ENCODE measurements at regions not wholly inside any gene's neighbourhood (a gene's known extent, or its start where the extent isn't known, plus 50 kb on each side); places are given as distances from the start of the nearest gene placed in this dataset.

GRCh38 chr4:18914182-18914581, 892.6 kb upstream of the LCORL start:
- intact Hi-C loops (cut with micrococcal nuclease), result no loop called here

GRCh38 chr4:18894928-18895327, 873.4 kb upstream of the LCORL start:
- Mint-ChIP-seq H3K36me3 (ENCODE audit: low read depth) (no peaks in the 10 kb centered on the region), H3K27me3 (no peaks in the 10 kb centered on the region), H3K9me3 (peaks cover 8% of the 10 kb centered on the region)

More at GRCh38 chr4:18914182-18914581, 892.6 kb upstream of the LCORL start:
- Mint-ChIP-seq H3K27me3 (no peaks in the 10 kb centered on the region), H3K27ac (no peak overlapping the region), H3K4me1 (ENCODE audit: low read depth) (no peaks in the 10 kb centered on the region), H3K4me3 (no peak overlapping the region), H3K9me3 (peaks cover 40% of the 10 kb centered on the region), H3K36me3 (ENCODE audit: low read depth) (no peaks in the 10 kb centered on the region)

GRCh38 chr4:18882468-18882867, 860.9 kb upstream of the LCORL start:
- no peak overlapping the region for H3K4me3 Mint-ChIP-seq
- H3K27ac Mint-ChIP-seq, result no peak overlapping the region
- H3K27me3 Mint-ChIP-seq, result no peaks in the 10 kb centered on the region
- no peaks in the 10 kb centered on the region for H3K4me1 Mint-ChIP-seq (ENCODE audit: low read depth)
- peaks cover 24% of the 10 kb centered on the region for H3K9me3 Mint-ChIP-seq
- intact Hi-C loops (cut with micrococcal nuclease), result no loop called here
- no peaks in the 10 kb centered on the region for H3K36me3 Mint-ChIP-seq (ENCODE audit: low read depth)

More at GRCh38 chr4:18894928-18895327, 873.4 kb upstream of the LCORL start:
- Mint-ChIP-seq H3K4me3 (no peak overlapping the region), H3K4me1 (ENCODE audit: low read depth) (no peaks in the 10 kb centered on the region), H3K27ac (no peak overlapping the region)
- intact Hi-C loops (cut with micrococcal nuclease), result no loop called here

GRCh38 chr4:18881556-18881955, 860.0 kb upstream of the LCORL start:
- no peaks in the 10 kb centered on the region for H3K4me1 Mint-ChIP-seq (ENCODE audit: low read depth)
- H3K27me3 Mint-ChIP-seq, result no peaks in the 10 kb centered on the region
- intact Hi-C loops (cut with micrococcal nuclease), result no loop called here
- peaks cover 24% of the 10 kb centered on the region for H3K9me3 Mint-ChIP-seq
- H3K27ac Mint-ChIP-seq, result no peak overlapping the region
- no peak overlapping the region for H3K4me3 Mint-ChIP-seq
- no peaks in the 10 kb centered on the region for H3K36me3 Mint-ChIP-seq (ENCODE audit: low read depth)

- H3K9me3 Mint-ChIP-seq, result peaks cover 25% of the 10 kb centered on the region
- intact Hi-C loops (cut with micrococcal nuclease), result no loop called here
- no peaks in the 10 kb centered on the region for H3K27me3 Mint-ChIP-seq
- no peaks in the 10 kb centered on the region for H3K36me3 Mint-ChIP-seq (ENCODE audit: low read depth)
- no peaks in the 10 kb centered on the region for H3K4me1 Mint-ChIP-seq (ENCODE audit: low read depth)
- H3K27ac Mint-ChIP-seq, result no peak overlapping the region
- no peak overlapping the region for H3K4me3 Mint-ChIP-seq
Observed at GRCh38 chr4:18880871-18881270, 859.3 kb upstream of the LCORL start.

GRCh38 chr4:18878561-18878960, 857.0 kb upstream of the LCORL start:
- H3K9me3 Mint-ChIP-seq, result peaks cover 41% of the 10 kb centered on the region
- H3K27me3 Mint-ChIP-seq, result no peaks in the 10 kb centered on the region
- intact Hi-C loops (cut with micrococcal nuclease), result no loop called here
- H3K36me3 Mint-ChIP-seq (ENCODE audit: low read depth), result no peaks in the 10 kb centered on the region
- H3K27ac Mint-ChIP-seq, result no peak overlapping the region
- H3K4me1 Mint-ChIP-seq (ENCODE audit: low read depth), result no peaks in the 10 kb centered on the region
- H3K4me3 Mint-ChIP-seq, result no peak overlapping the region

GRCh38 chr4:18869166-18869565, 847.6 kb upstream of the LCORL start:
- Mint-ChIP-seq H3K36me3 (ENCODE audit: low read depth) (no peaks in the 10 kb centered on the region), H3K4me3 (no peak overlapping the region), H3K27ac (no peak overlapping the region), H3K27me3 (no peaks in the 10 kb centered on the region), H3K9me3 (peaks cover 15% of the 10 kb centered on the region), H3K4me1 (ENCODE audit: low read depth) (no peaks in the 10 kb centered on the region)
- intact Hi-C loops (cut with micrococcal nuclease), result no loop called here

- Mint-ChIP-seq H3K4me3 (no peak overlapping the region), H3K27ac (no peak overlapping the region), H3K4me1 (ENCODE audit: low read depth) (no peaks in the 10 kb centered on the region), H3K27me3 (no peaks in the 10 kb centered on the region), H3K36me3 (ENCODE audit: low read depth) (no peaks in the 10 kb centered on the region), H3K9me3 (peaks cover 9% of the 10 kb centered on the region)
- intact Hi-C loops (cut with micrococcal nuclease), result no loop called here
Observed at GRCh38 chr4:18860836-18861530, 839.4 kb upstream of the LCORL start.

GRCh38 chr4:18859468-18859867, 837.9 kb upstream of the LCORL start:
- Mint-ChIP-seq H3K27ac (no peak overlapping the region), H3K27me3 (no peaks in the 10 kb centered on the region), H3K4me1 (ENCODE audit: low read depth) (no peaks in the 10 kb centered on the region), H3K36me3 (ENCODE audit: low read depth) (no peaks in the 10 kb centered on the region), H3K4me3 (no peak overlapping the region), H3K9me3 (peaks cover 9% of the 10 kb centered on the region)
- intact Hi-C loops (cut with micrococcal nuclease), result no loop called here

GRCh38 chr4:18858229-18858922, 836.8 kb upstream of the LCORL start:
- Mint-ChIP-seq H3K9me3 (peaks cover 4% of the 10 kb centered on the region), H3K27ac (no peak overlapping the region), H3K27me3 (no peaks in the 10 kb centered on the region), H3K4me1 (ENCODE audit: low read depth) (no peaks in the 10 kb centered on the region), H3K36me3 (ENCODE audit: low read depth) (no peaks in the 10 kb centered on the region), H3K4me3 (no peak overlapping the region)
- intact Hi-C loops (cut with micrococcal nuclease), result no loop called here

- Mint-ChIP-seq H3K27ac (no peak overlapping the region), H3K4me1 (ENCODE audit: low read depth) (no peaks in the 10 kb centered on the region), H3K4me3 (no peak overlapping the region), H3K9me3 (peaks cover 27% of the 10 kb centered on the region), H3K27me3 (no peaks in the 10 kb centered on the region), H3K36me3 (ENCODE audit: low read depth) (no peaks in the 10 kb centered on the region)
- intact Hi-C loops (cut with micrococcal nuclease), result no loop called here
Observed at GRCh38 chr4:18850867-18851266, 829.3 kb upstream of the LCORL start.

- intact Hi-C loops (cut with micrococcal nuclease), result no loop called here
- peaks cover 43% of the 10 kb centered on the region for H3K9me3 Mint-ChIP-seq
- H3K4me1 Mint-ChIP-seq (ENCODE audit: low read depth), result no peaks in the 10 kb centered on the region
- H3K4me3 Mint-ChIP-seq, result no peak overlapping the region
- no peak overlapping the region for H3K27ac Mint-ChIP-seq
- H3K27me3 Mint-ChIP-seq, result no peaks in the 10 kb centered on the region
- no peaks in the 10 kb centered on the region for H3K36me3 Mint-ChIP-seq (ENCODE audit: low read depth)
Observed at GRCh38 chr4:18847249-18847890, 825.8 kb upstream of the LCORL start.

- Mint-ChIP-seq H3K27me3 (no peaks in the 10 kb centered on the region), H3K4me3 (no peak overlapping the region), H3K4me1 (ENCODE audit: low read depth) (no peaks in the 10 kb centered on the region), H3K36me3 (ENCODE audit: low read depth) (no peaks in the 10 kb centered on the region), H3K9me3 (peaks cover 53% of the 10 kb centered on the region), H3K27ac (no peak overlapping the region)
- intact Hi-C loops (cut with micrococcal nuclease), result no loop called here
Observed at GRCh38 chr4:18846313-18846712, 824.8 kb upstream of the LCORL start.

- Mint-ChIP-seq H3K27ac (no peak overlapping the region), H3K4me1 (ENCODE audit: low read depth) (no peaks in the 10 kb centered on the region), H3K4me3 (no peak overlapping the region), H3K9me3 (peaks cover 64% of the 10 kb centered on the region), H3K27me3 (no peaks in the 10 kb centered on the region), H3K36me3 (ENCODE audit: low read depth) (no peaks in the 10 kb centered on the region)
- intact Hi-C loops (cut with micrococcal nuclease), result no loop called here
Observed at GRCh38 chr4:18844726-18845125, 823.2 kb upstream of the LCORL start.

Measured in dendritic cell treated with granulocyte-macrophage colony-stimulating factor and Interleukin-4, amounts not matched to agents 40 ng/mL and 50 ng/mL, for 4 days (primary cell).